Neural progenitor cell (in vitro differentiated cells): ENCODE measurements at regions not wholly inside any gene's neighbourhood (a gene's known extent, or its start where the extent isn't known, plus 50 kb on each side); places are given as distances from the start of the nearest gene placed in this dataset.

Experiments used
- EZH2 ChIP-seq: fragments of 200-600 bp; sonication (generic); IDR thresholded peaks from 2 replicates; pipeline ENCODE4 v1.6.1; 2017; ENCODE audit warnings: antibody characterized with exemption, mild to moderate bottlenecking, moderate library complexity
- EZH2phosphoT487 ChIP-seq: fragments of 200-600 bp; sonication (generic); IDR thresholded peaks from 2 replicates; pipeline ENCODE4 v1.6.1; 2017; ENCODE audit warnings: antibody characterized with exemption
- TF ChIP-seq, protein P1 (sequence below): fragments of 200-600 bp; sonication (generic); IDR thresholded peaks from 2 replicates; pipeline ENCODE4 v1.5.1; 2017; ENCODE audit warnings: antibody characterized with exemption, mild to moderate bottlenecking

- TF ChIP-seq, protein P1, sequence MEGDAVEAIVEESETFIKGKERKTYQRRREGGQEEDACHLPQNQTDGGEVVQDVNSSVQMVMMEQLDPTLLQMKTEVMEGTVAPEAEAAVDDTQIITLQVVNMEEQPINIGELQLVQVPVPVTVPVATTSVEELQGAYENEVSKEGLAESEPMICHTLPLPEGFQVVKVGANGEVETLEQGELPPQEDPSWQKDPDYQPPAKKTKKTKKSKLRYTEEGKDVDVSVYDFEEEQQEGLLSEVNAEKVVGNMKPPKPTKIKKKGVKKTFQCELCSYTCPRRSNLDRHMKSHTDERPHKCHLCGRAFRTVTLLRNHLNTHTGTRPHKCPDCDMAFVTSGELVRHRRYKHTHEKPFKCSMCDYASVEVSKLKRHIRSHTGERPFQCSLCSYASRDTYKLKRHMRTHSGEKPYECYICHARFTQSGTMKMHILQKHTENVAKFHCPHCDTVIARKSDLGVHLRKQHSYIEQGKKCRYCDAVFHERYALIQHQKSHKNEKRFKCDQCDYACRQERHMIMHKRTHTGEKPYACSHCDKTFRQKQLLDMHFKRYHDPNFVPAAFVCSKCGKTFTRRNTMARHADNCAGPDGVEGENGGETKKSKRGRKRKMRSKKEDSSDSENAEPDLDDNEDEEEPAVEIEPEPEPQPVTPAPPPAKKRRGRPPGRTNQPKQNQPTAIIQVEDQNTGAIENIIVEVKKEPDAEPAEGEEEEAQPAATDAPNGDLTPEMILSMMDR = no peak
- TF ChIP-seq EZH2 (no peak), EZH2phosphoT487 (no peak)
These were observed 681.7 kb downstream of the PCDH17 start for GRCh38 chr13:58313219-58313618.
